ENCODE measurements at regions not wholly inside any gene's neighbourhood (a gene's known extent, or its start where the extent isn't known, plus 50 kb on each side); places are given as distances from the start of the nearest gene placed in this dataset.

DNA sequence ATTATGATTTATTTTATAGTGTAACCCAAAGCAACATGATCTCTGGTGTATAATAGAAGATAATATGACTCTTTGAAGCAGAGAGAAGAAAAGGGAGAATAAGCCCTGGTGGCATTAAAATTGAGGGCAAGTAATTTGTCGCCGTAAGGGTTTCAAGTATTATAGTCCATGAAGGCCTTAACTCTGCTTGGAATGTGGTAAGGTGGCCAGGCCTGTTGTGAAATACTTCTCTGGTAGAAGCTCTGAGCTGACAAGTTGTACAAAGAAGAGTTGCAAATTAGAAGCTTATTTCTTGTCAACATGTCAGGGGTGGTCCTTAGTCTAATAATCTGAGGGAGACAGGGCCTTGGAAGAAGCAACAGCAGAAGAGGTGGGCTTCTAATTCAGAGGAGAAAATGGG, 151.7 kb upstream of the HHIP start:
- TF ChIP-seq RNF2 (IDR thresholded peaks at IDR 0.05; ENCODE audit: borderline replicate concordance, low read depth, low read length, missing control alignments, poor library complexity, severe bottlenecking) = no peak
- no peak for TF ChIP-seq SIN3A (conservative IDR thresholded peaks at IDR 0.05 in 1 of 2, IDR thresholded peaks at IDR 0.05 in 1 of 2; ENCODE audit: low read depth in 1 of 2, low read length in 2 of 2)

Data from H1 (cell line).